ENCODE measurements at regions not wholly inside any gene's neighbourhood (a gene's known extent, or its start where the extent isn't known, plus 50 kb on each side); places are given as distances from the start of the nearest gene placed in this dataset.

DNA sequence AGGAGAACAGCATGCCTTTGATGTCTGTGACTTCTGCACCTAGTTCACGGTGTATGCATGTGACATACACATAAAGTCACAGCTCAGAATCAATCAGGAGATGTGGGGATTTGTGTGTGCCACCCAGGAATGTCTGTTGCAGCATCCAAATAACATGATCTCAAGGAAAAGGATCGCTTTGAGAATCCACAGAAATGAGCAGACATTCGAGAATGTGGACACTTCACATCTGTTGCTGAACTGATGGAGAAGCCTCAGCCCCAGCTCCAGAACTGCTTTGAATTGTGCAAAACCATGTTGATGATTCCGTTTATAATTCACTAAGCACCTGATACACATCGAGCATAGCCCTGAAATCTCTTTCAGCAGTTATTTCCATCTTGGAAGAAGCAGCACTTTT, 208.6 kb downstream of the CMPK2 start:
- TF ChIP-seq, protein P1, sequence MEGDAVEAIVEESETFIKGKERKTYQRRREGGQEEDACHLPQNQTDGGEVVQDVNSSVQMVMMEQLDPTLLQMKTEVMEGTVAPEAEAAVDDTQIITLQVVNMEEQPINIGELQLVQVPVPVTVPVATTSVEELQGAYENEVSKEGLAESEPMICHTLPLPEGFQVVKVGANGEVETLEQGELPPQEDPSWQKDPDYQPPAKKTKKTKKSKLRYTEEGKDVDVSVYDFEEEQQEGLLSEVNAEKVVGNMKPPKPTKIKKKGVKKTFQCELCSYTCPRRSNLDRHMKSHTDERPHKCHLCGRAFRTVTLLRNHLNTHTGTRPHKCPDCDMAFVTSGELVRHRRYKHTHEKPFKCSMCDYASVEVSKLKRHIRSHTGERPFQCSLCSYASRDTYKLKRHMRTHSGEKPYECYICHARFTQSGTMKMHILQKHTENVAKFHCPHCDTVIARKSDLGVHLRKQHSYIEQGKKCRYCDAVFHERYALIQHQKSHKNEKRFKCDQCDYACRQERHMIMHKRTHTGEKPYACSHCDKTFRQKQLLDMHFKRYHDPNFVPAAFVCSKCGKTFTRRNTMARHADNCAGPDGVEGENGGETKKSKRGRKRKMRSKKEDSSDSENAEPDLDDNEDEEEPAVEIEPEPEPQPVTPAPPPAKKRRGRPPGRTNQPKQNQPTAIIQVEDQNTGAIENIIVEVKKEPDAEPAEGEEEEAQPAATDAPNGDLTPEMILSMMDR (conservative IDR thresholded peaks at IDR 0.05; ENCODE audit: low read depth, low read length) = no peak
- DNase-seq (ENCODE audit: low read depth) = no peak
- no peak overlapping the region for H3K4me3 ChIP-seq (ENCODE audit: low read length)

- TF ChIP-seq, protein P1 (conservative IDR thresholded peaks at IDR 0.05; ENCODE audit: low read depth, low read length) = no peak
- H3K4me3 ChIP-seq (ENCODE audit: low read length) = no peak overlapping the region
- no peak for DNase-seq (ENCODE audit: low read depth)
Measured at GRCh38 chr2:6657855-6658254, 207.9 kb downstream of the CMPK2 start.

GRCh38 chr2:6664332-6665061, 201.2 kb downstream of the CMPK2 start:
- DNase-seq (ENCODE audit: low read depth) = no peak
- TF ChIP-seq, protein P1 (conservative IDR thresholded peaks at IDR 0.05; ENCODE audit: low read depth, low read length) = no peak
- H3K4me3 ChIP-seq (ENCODE audit: low read length) = no peak overlapping the region

- DNase-seq (ENCODE audit: low read depth) = no peak
- no peak overlapping the region for H3K4me3 ChIP-seq (ENCODE audit: low read length)
- TF ChIP-seq, protein P1 (conservative IDR thresholded peaks at IDR 0.05; ENCODE audit: low read depth, low read length) = no peak
Measured at GRCh38 chr2:6665093-6666045, 200.3 kb downstream of the CMPK2 start.

DNA sequence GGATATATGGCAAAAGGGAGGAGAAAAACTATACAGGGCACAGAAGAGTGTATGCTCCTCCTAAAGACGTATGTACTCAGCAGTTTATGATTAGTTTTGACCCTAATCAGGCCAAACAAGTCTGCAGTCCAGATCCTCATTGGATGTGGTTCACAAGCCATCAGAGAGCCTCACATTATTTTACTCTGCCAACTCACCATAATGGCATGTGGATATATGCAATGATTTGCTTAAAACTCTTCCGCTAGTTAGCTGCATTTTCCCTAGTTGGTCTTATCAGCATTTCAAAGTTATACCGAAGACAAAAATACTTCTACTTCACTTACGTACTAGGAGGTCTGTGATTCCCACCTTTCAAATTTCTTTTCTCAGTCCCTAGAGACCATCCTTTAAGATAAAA, 198.4 kb downstream of the CMPK2 start:
- DNase-seq (ENCODE audit: low read depth) = peak; percentile 50
- TF ChIP-seq, protein P1 (conservative IDR thresholded peaks at IDR 0.05; ENCODE audit: low read depth, low read length) = no peak
- H3K4me3 ChIP-seq (ENCODE audit: low read length) = no peak overlapping the region

GRCh38 chr2:6671913-6672312, 193.8 kb downstream of the CMPK2 start:
- no peak overlapping the region for H3K4me3 ChIP-seq (ENCODE audit: low read length)
- DNase-seq (ENCODE audit: low read depth) = no peak
- TF ChIP-seq, protein P1 (conservative IDR thresholded peaks at IDR 0.05; ENCODE audit: low read depth, low read length) = no peak

Measured in retinal pigment epithelial cell (primary cell).